ENCODE measurements at regions not wholly inside any gene's neighbourhood (a gene's known extent, or its start where the extent isn't known, plus 50 kb on each side); places are given as distances from the start of the nearest gene placed in this dataset.
A peak's percentile ranks its signal among the peaks of the same experiment; 100 is the strongest.

DNA sequence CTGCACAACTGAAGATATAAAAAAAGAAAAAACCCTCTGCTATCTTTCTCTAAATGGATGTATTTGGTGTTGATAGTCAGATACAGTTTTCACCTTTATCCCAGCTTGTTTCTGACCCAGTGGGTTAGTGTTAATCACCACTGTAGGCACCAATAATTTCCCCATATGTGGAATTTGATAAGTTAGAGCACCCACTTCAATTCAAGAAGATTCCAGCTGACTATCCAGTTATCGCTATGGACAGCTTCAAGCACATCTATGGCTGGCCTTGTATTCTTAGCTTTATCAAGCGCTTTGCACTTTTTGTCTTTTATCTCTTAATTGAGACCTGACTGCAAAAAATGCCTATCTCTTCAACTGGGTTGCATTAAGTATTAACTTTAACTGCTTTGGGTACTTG, 200.4 kb downstream of the NR4A2 start:
- TF ChIP-seq, protein P1, sequence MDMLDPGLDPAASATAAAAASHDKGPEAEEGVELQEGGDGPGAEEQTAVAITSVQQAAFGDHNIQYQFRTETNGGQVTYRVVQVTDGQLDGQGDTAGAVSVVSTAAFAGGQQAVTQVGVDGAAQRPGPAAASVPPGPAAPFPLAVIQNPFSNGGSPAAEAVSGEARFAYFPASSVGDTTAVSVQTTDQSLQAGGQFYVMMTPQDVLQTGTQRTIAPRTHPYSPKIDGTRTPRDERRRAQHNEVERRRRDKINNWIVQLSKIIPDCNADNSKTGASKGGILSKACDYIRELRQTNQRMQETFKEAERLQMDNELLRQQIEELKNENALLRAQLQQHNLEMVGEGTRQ (CRISPR knock-in tag; IDR thresholded peaks at IDR 0.05), result no peak
- TF ChIP-seq POLR2A (conservative IDR thresholded peaks at IDR 0.05) (no peak), SIX5 (IDR thresholded peaks at IDR 0.05; ENCODE audit: borderline replicate concordance in 1 of 2, insufficient read depth in 1 of 2, low read depth in 1 of 2, low read length in 2 of 2) (no peak), BRD4 (IDR thresholded peaks at IDR 0.05) (no peak), NFIC (IDR thresholded peaks at IDR 0.05) (peak; percentile 52; the same call in 1 of the 2 replicates), HDAC2 (IDR thresholded peaks at IDR 0.05) (no peak), FOXP1 (CRISPR knock-in tag; IDR thresholded peaks at IDR 0.05) (no peak), ZFX (CRISPR knock-in tag; IDR thresholded peaks at IDR 0.05) (no peak)
- TF ChIP-seq, protein P2, sequence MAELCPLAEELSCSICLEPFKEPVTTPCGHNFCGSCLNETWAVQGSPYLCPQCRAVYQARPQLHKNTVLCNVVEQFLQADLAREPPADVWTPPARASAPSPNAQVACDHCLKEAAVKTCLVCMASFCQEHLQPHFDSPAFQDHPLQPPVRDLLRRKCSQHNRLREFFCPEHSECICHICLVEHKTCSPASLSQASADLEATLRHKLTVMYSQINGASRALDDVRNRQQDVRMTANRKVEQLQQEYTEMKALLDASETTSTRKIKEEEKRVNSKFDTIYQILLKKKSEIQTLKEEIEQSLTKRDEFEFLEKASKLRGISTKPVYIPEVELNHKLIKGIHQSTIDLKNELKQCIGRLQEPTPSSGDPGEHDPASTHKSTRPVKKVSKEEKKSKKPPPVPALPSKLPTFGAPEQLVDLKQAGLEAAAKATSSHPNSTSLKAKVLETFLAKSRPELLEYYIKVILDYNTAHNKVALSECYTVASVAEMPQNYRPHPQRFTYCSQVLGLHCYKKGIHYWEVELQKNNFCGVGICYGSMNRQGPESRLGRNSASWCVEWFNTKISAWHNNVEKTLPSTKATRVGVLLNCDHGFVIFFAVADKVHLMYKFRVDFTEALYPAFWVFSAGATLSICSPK (IDR thresholded peaks at IDR 0.05; ENCODE audit: borderline replicate concordance), result no peak
- TF ChIP-seq, protein P3, sequence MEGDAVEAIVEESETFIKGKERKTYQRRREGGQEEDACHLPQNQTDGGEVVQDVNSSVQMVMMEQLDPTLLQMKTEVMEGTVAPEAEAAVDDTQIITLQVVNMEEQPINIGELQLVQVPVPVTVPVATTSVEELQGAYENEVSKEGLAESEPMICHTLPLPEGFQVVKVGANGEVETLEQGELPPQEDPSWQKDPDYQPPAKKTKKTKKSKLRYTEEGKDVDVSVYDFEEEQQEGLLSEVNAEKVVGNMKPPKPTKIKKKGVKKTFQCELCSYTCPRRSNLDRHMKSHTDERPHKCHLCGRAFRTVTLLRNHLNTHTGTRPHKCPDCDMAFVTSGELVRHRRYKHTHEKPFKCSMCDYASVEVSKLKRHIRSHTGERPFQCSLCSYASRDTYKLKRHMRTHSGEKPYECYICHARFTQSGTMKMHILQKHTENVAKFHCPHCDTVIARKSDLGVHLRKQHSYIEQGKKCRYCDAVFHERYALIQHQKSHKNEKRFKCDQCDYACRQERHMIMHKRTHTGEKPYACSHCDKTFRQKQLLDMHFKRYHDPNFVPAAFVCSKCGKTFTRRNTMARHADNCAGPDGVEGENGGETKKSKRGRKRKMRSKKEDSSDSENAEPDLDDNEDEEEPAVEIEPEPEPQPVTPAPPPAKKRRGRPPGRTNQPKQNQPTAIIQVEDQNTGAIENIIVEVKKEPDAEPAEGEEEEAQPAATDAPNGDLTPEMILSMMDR (IDR thresholded peaks at IDR 0.05 in 2 of 3, conservative IDR thresholded peaks at IDR 0.05 in 1 of 3; ENCODE audit: insufficient read depth in 2 of 3, low read depth in 1 of 3, low read length in 3 of 3), result no peak

Data from K562 (cell line).